IMR-90 (cell line): ENCODE measurements at regions not wholly inside any gene's neighbourhood (a gene's known extent, or its start where the extent isn't known, plus 50 kb on each side); places are given as distances from the start of the nearest gene placed in this dataset.
"Not testable (repeated sequence)": the region's sequence is repeated elsewhere in the genome, so short reads cannot be mapped to it uniquely, and the experiment has no call there.

Source experiments
- ATAC-seq: fragments of 200-7000 bp; cut with Tn5 transposase; 2 replicates; pipeline ENCODE4 v1.9.1; 2020; ENCODE audit warnings: low read depth, mild to moderate bottlenecking, moderate library complexity
- BruUV-seq: library from RNA; stranded (reverse); fragments of 400-500 nt; replicated peaks from 2 replicates; lab custom pipeline; 2021; lab: Mats Ljungman, UMichigan
- CTCF ChIA-PET: fragments of 300-600 bp; formaldehyde crosslinking; extraction: SDS; loops from one replicate; lab custom pipeline; 2021; ENCODE audit warnings: antibody characterized with exemption; lab: Yijun Ruan, JAX
- POLR2A ChIA-PET: fragments of 300-600 bp; sonication (Branson Sonifier 250); formaldehyde crosslinking; loops from one replicate; lab custom pipeline; 2022; ENCODE audit warnings: antibody characterized with exemption; ENCODE audit not compliant: unreplicated experiment; lab: Charles Lee
- DNase-seq: peaks from one replicate; pipeline ENCODE4 v3.0.0; 2013
- H2AFZ ChIP-seq: replicated peaks from 2 replicates; pipeline ENCODE3; 2013; ENCODE audit warnings: low read length, mild to moderate bottlenecking; ENCODE audit not compliant: poor library complexity
- H2AK5ac ChIP-seq: 2 replicates; pipeline ENCODE4 v1.6.1; 2013; ENCODE audit warnings: low read depth, low read length, inconsistent platforms
- H2AK9ac ChIP-seq: replicated peaks from 2 replicates; pipeline ENCODE3; 2013; ENCODE audit warnings: mild to moderate bottlenecking, low read depth, low read length, moderate library complexity; ENCODE audit not compliant: poor library complexity
- H2BK120ac ChIP-seq: 2 replicates; pipeline ENCODE4 v1.6.1; 2013; ENCODE audit warnings: low read depth, low read length, inconsistent platforms
- H2BK15ac ChIP-seq: 3 replicates; pipeline ENCODE4 v1.6.1; 2013; ENCODE audit warnings: low read depth, low read length, inconsistent platforms
- H2BK20ac ChIP-seq: 2 replicates; pipeline ENCODE4 v1.6.1; 2013; ENCODE audit warnings: low read depth, mild to moderate bottlenecking, inconsistent platforms, low read length, moderate library complexity
- H2BK5ac ChIP-seq: 2 replicates; pipeline ENCODE4 v1.6.1; 2013; ENCODE audit warnings: mild to moderate bottlenecking, low read depth, low read length, inconsistent platforms; ENCODE audit not compliant: poor library complexity, severe bottlenecking
- H3K14ac ChIP-seq: replicated peaks from 2 replicates; pipeline ENCODE4 v1.6.1; 2013; ENCODE audit warnings: low read depth, low read length, inconsistent platforms
- H3K18ac ChIP-seq: 2 replicates; pipeline ENCODE4 v1.6.1; 2013; ENCODE audit warnings: low read depth, low read length, control low read depth
- H3K23ac ChIP-seq: 2 replicates; pipeline ENCODE4 v1.6.1; 2013; ENCODE audit warnings: low read depth, low read length, inconsistent platforms
- H3K27ac ChIP-seq: 2 replicates; pipeline ENCODE4 v1.5.1; 2013; ENCODE audit warnings: mild to moderate bottlenecking, control low read depth, low read length; ENCODE audit not compliant: insufficient read depth
- H3K27me3 ChIP-seq: 2 replicates; pipeline ENCODE4 v1.6.1; 2013; ENCODE audit warnings: low read length; ENCODE audit not compliant: control insufficient read depth, insufficient read depth
- H3K36me3 ChIP-seq: 2 replicates; pipeline ENCODE4 v1.6.1; 2013; ENCODE audit warnings: low read length, mixed read lengths; ENCODE audit not compliant: control insufficient read depth, insufficient read depth
- H3K4ac ChIP-seq: 2 replicates; pipeline ENCODE4 v1.6.1; 2013; ENCODE audit warnings: low read depth, low read length, inconsistent platforms
- H3K4me1 ChIP-seq: 2 replicates; pipeline ENCODE4 v1.6.1; 2013; ENCODE audit warnings: low read length, mixed read lengths; ENCODE audit not compliant: control insufficient read depth, insufficient read depth
- H3K4me2 ChIP-seq: 2 replicates; pipeline ENCODE4 v1.6.1; 2013; ENCODE audit warnings: low read depth, mild to moderate bottlenecking, control low read depth, low read length, moderate library complexity
- H3K4me3 ChIP-seq: 2 replicates; pipeline ENCODE4 v1.5.1; 2013; ENCODE audit warnings: low read depth, mild to moderate bottlenecking, control low read depth, low read length, moderate library complexity; ENCODE audit not compliant: insufficient read depth
- H3K56ac ChIP-seq: 2 replicates; pipeline ENCODE4 v1.6.1; 2013; ENCODE audit warnings: low read length, inconsistent platforms; ENCODE audit not compliant: insufficient read depth; ENCODE audit errors: extremely low read depth
- H3K79me1 ChIP-seq, 2 experiments: 2 replicates each; pipeline ENCODE4 v1.6.1; 2013; ENCODE audit warnings: low read length in 2 of 2, inconsistent platforms in 1 of 2, low read depth in 1 of 2
- H3K9ac ChIP-seq: 2 replicates; pipeline ENCODE4 v1.6.1; 2013; ENCODE audit warnings: low read depth, low read length, control low read depth
- H3K9me1 ChIP-seq: 2 replicates; pipeline ENCODE4 v1.6.1; 2013; ENCODE audit warnings: low read length, inconsistent platforms; ENCODE audit not compliant: insufficient read depth
- H3K9me3 ChIP-seq: 2 replicates; pipeline ENCODE4 v1.6.1; 2013; ENCODE audit warnings: low read length; ENCODE audit not compliant: control insufficient read depth, insufficient read depth
- H4K20me1 ChIP-seq: 2 replicates; pipeline ENCODE4 v1.6.1; 2013; ENCODE audit warnings: low read length, inconsistent platforms; ENCODE audit not compliant: insufficient read depth
- H4K5ac ChIP-seq: 2 replicates; pipeline ENCODE4 v1.6.1; 2013; ENCODE audit warnings: mild to moderate bottlenecking, low read depth, low read length, control low read depth
- H4K8ac ChIP-seq, 2 experiments: 2 replicates each; pipeline ENCODE4 v1.6.1; 2013; ENCODE audit warnings: low read depth in 2 of 2, low read length in 2 of 2, control low read depth in 1 of 2, inconsistent platforms in 1 of 2
- H4K91ac ChIP-seq: 2 replicates; pipeline ENCODE4 v1.6.1; 2013; ENCODE audit warnings: low read depth, low read length, inconsistent platforms; ENCODE audit not compliant: insufficient read depth
- WGBS, 2 experiments: methylation state at CpG; one replicate each; pipeline versions ENCODE4 v1.1.5 to v1.1.7; 2013; ENCODE audit warnings: missing lambda C conversion rate in 2 of 2; ENCODE audit not compliant: insufficient read length in 1 of 2; ENCODE audit errors: extremely low coverage in 2 of 2; 5-methylcytosine and 5-hydroxymethylcytosine counted together
- dilution Hi-C: fragments of 300-500 bp; cut with HindIII; formaldehyde crosslinking; loops from one replicate; pipeline ENCODE4 v1.14.3; 2018; ENCODE audit warnings: low sequenced_read_pairs; ENCODE audit not compliant: unreplicated experiment
- in situ Hi-C: fragments of 300-500 bp; cut with MboI; formaldehyde crosslinking; loops from 3 replicates; pipeline ENCODE4 v1.14.3; 2019; ENCODE audit warnings: low sequenced_read_pairs, inconsistent platforms, mixed read lengths
- intact Hi-C: fragments of 100-400 bp; cut with micrococcal nuclease; formaldehyde crosslinking; loops from 2 replicates; pipeline ENCODE4 v1.10.0; 2022

- ATAC-seq, H3K4me2 ChIP-seq, H2BK20ac ChIP-seq, H2BK15ac ChIP-seq, H4K91ac ChIP-seq, H2AK5ac ChIP-seq, dilution Hi-C loops, H3K56ac ChIP-seq, H2AFZ ChIP-seq, H2BK120ac ChIP-seq, BruUV-seq, H3K9ac ChIP-seq, H4K5ac ChIP-seq, H3K9me1 ChIP-seq, in situ Hi-C loops, H2BK5ac ChIP-seq, intact Hi-C loops, H3K27ac ChIP-seq, H3K27me3 ChIP-seq, DNase-seq, H3K36me3 ChIP-seq, H3K79me1 ChIP-seq, H3K4me1 ChIP-seq, H4K20me1 ChIP-seq, POLR2A ChIA-PET, H4K8ac ChIP-seq, CTCF ChIA-PET, H3K14ac ChIP-seq, H3K18ac ChIP-seq, H3K9me3 ChIP-seq, H3K4ac ChIP-seq, H3K23ac ChIP-seq, H2AK9ac ChIP-seq, H3K4me3 ChIP-seq: not testable (repeated sequence)
- WGBS, 2 experiments, result 60% methylated on average over 1 of the region's 15 CpGs; no CpG with 5 or more reads in 1 of the 2 experiments
These were observed 166.8 kb upstream of the TMCC3 start for GRCh38 chr12:94817201-94817600.

DNA sequence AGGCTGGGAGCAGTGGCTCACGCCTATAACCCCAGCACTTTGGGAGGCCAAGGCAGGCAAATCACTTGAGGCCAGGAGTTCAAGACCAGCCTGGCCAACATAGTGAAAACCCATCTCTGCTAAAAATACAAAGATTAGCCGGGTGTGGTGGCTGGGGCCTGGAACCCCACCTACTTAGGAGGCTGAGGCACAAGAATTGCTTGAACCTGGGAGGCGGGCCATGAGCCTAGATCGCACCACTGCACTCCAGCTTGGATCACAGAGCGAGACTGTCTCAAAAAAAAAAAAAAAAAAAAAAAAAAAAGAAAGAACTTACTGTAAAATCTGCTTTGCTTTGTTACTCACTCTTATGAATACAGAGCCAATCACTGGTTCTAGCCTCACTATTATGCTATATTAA, 166.4 kb upstream of the TMCC3 start:
- H3K9me3 ChIP-seq, H4K5ac ChIP-seq, H2BK120ac ChIP-seq, H3K9me1 ChIP-seq, H2AFZ ChIP-seq, CTCF ChIA-PET, H3K23ac ChIP-seq, DNase-seq, H3K36me3 ChIP-seq, H4K8ac ChIP-seq, H3K4me2 ChIP-seq, ATAC-seq, H4K91ac ChIP-seq, H3K4me1 ChIP-seq, H3K56ac ChIP-seq, H3K18ac ChIP-seq, dilution Hi-C loops, H3K79me1 ChIP-seq, H3K9ac ChIP-seq, H2BK15ac ChIP-seq, H4K20me1 ChIP-seq, H2AK5ac ChIP-seq, H2BK20ac ChIP-seq, BruUV-seq, H3K27ac ChIP-seq, H3K27me3 ChIP-seq, H2AK9ac ChIP-seq, POLR2A ChIA-PET, in situ Hi-C loops, H3K14ac ChIP-seq, intact Hi-C loops, H2BK5ac ChIP-seq, H3K4ac ChIP-seq, H3K4me3 ChIP-seq: not testable (repeated sequence)
- WGBS, 2 experiments, result no CpG with 5 or more reads among the region's 5 CpGs
